GM19025 (cell line): ENCODE measurements at regions not wholly inside any gene's neighbourhood (a gene's known extent, or its start where the extent isn't known, plus 50 kb on each side); places are given as distances from the start of the nearest gene placed in this dataset.
"Not testable (repeated sequence)": the region's sequence is repeated elsewhere in the genome, so short reads cannot be mapped to it uniquely, and the experiment has no call there.

Experiments
- ATAC-seq: cut with Tn5 transposase; IDR thresholded peaks from one replicate; pipeline ENCODE4 v1.9.1; 2021; ENCODE audit warnings: mild to moderate bottlenecking, low read depth, moderate library complexity; ENCODE audit not compliant: unreplicated experiment

GRCh38 chr6:95848717-95849116, 167.1 kb upstream of the FUT9 start:
- no peak for ATAC-seq

DNA sequence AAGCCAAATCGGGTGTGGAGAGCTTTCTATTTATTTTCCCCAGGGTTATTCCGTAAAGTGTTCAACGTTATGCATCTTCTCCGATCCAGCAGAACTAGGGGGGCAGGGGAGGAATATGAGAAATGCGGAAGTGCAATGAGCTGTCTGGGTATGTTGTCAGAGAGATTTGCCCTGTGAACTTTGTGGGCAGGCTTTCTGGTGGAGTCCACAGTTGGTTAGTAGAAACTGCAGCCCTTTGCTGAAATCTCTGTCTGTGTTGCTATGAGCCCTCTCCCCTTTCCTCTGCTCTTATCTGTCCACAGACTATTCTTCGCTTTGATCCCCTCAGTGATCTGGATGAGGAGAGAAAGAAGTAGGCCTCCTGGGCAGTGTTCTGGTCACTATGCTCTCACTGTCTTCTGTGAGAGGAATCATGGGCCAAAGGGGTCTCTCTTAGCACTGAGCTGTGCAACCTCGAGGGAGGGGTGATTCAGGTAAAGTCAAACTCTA, 158.9 kb upstream of the FUT9 start:
- ATAC-seq, result no peak

- no peak for ATAC-seq
These were observed 149.9 kb upstream of the FUT9 start for GRCh38 chr6:95865857-95866256.

- ATAC-seq, result no peak
These were observed 149.0 kb upstream of the FUT9 start for GRCh38 chr6:95866732-95867131.

DNA sequence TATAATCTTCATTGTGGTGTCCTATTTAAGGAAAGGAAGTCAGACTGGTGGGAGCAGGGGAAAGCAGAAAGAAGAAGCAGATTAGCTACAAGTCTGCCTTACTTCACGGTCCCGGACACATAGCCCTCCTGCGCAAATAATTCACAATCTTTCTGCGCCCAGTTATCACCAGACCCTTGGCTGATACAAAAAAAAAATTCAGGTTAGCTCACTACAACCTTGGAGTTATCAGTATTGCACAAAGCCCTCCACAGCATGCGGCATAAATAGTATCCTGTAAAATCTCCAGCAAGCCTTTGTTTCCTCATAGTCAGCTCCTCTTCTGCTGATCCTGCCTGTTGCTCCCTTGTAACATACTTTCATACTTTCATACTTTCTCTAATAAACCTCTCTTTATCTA, 148.6 kb upstream of the FUT9 start:
- no peak for ATAC-seq

GRCh38 chr6:95877480-95877879, 138.3 kb upstream of the FUT9 start:
- ATAC-seq, result no peak

DNA sequence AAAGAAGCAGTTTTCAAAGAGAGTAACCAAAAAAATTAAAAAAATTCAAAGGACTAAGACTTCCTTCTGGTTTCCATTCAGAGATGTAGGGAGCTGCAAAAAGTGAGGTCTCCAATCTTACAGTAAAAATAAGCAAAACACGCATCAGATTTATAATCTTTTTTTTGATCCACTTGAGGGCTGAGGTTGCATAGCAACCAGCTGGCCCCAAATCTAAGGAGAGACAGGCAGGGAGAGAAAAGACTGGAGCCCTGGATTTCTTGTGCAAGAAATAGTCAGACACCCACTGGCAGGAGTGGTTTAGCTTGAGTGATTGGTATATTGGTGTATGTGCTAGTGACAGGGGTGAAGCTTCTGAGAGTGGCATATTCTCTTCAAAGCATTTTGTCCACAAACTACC, 135.9 kb upstream of the FUT9 start:
- ATAC-seq, result no peak

GRCh38 chr6:95882371-95882770, 133.4 kb upstream of the FUT9 start:
- ATAC-seq, result no peak

GRCh38 chr6:95888711-95889110, 127.1 kb upstream of the FUT9 start:
- ATAC-seq, result not testable (repeated sequence)

GRCh38 chr6:95905132-95905531, 110.6 kb upstream of the FUT9 start:
- no peak for ATAC-seq

- ATAC-seq, result no peak
These were observed 98.7 kb upstream of the FUT9 start for GRCh38 chr6:95917034-95917433.

GRCh38 chr6:95923518-95923917, 92.3 kb upstream of the FUT9 start:
- ATAC-seq, result no peak

DNA sequence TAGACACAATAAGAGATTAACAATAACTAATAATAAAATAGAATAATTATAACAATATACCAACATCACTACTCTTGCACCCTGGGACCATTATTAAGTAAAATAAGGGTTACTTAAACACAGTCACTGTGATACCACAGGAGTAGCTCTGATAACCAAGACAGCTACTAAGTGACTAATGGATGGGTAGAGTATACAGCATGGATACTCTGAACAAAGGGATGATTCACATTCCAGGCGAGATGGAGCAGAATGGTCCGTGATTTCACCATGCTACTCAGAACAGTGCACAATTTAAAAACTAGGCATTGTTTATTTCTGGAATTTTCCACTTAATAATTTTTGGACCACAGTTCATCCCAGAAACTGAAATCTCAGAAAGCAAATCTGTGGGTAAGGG, 80.0 kb upstream of the FUT9 start:
- ATAC-seq, result no peak

GRCh38 chr6:95946906-95947305, 68.9 kb upstream of the FUT9 start:
- no peak for ATAC-seq

GRCh38 chr6:95948324-95948723, 67.5 kb upstream of the FUT9 start:
- ATAC-seq, result no peak

- no peak for ATAC-seq
These were observed 65.8 kb upstream of the FUT9 start for GRCh38 chr6:95949985-95950384.

GRCh38 chr6:95958686-95959085, 57.1 kb upstream of the FUT9 start:
- no peak for ATAC-seq

- no peak for ATAC-seq
These were observed 56.5 kb upstream of the FUT9 start for GRCh38 chr6:95959261-95959660.
